ENCODE measurements at regions not wholly inside any gene's neighbourhood (a gene's known extent, or its start where the extent isn't known, plus 50 kb on each side); places are given as distances from the start of the nearest gene placed in this dataset.

GRCh38 chr5:23352446-23352845, 155.0 kb upstream of the PRDM9 start:
- Histone ChIP-seq H3K36me3 (no peaks in the 10 kb centered on the region), H3K4me3 (no peak overlapping the region), H3K27me3 (no peaks in the 10 kb centered on the region), H3K9me3 (no peaks in the 10 kb centered on the region), H3K27ac (no peak overlapping the region), H3K4me1 (no peaks in the 10 kb centered on the region)
- 35 to 42% methylated on average over 8 of the region's 8 CpGs for whole genome bisulfite sequencing, 2 donors
- no peak for TF ChIP-seq CTCF (IDR thresholded peaks at IDR 0.05)
- intact Hi-C loops (cut with DNase I): no loop called here
- no peak for DNase-seq
- ATAC-seq: peak in 1 of 4 donors; percentile 27
- FAIRE-seq: no peak

- intact Hi-C loops (cut with DNase I): no loop called here
- H3K4me1 ChIP-seq: no peaks in the 10 kb centered on the region
- 53 to 70% methylated on average over 2 of the region's 2 CpGs for WGBS, 2 donors
- no peak overlapping the region for H3K27ac ChIP-seq
- ATAC-seq (no peak), DNase-seq (no peak), FAIRE-seq (no peak)
- H3K9me3 ChIP-seq: no peaks in the 10 kb centered on the region
- H3K36me3 ChIP-seq: no peaks in the 10 kb centered on the region
- no peaks in the 10 kb centered on the region for H3K27me3 ChIP-seq
- TF ChIP-seq CTCF (IDR thresholded peaks at IDR 0.05): no peak
- H3K4me3 ChIP-seq: no peak overlapping the region
Observed at GRCh38 chr5:23343121-23343520, 164.3 kb upstream of the PRDM9 start.

GRCh38 chr5:23332650-23333251, 174.7 kb upstream of the PRDM9 start:
- H3K36me3 ChIP-seq: no peaks in the 10 kb centered on the region
- no peak overlapping the region for H3K27ac ChIP-seq
- H3K9me3 ChIP-seq: no peaks in the 10 kb centered on the region
- FAIRE-seq (no peak), DNase-seq (no peak), ATAC-seq (no peak)
- 7 to 9% methylated on average over 1 of the region's 1 CpG for WGBS, 2 donors
- TF ChIP-seq CTCF (IDR thresholded peaks at IDR 0.05): no peak
- no peaks in the 10 kb centered on the region for H3K4me1 ChIP-seq
- intact Hi-C loops (cut with DNase I): no loop called here
- H3K27me3 ChIP-seq: no peaks in the 10 kb centered on the region
- H3K4me3 ChIP-seq: no peak overlapping the region

GRCh38 chr5:23330726-23331125, 176.7 kb upstream of the PRDM9 start:
- WGBS, 2 donors: 37 to 42% methylated on average over 3 of the region's 3 CpGs
- Histone ChIP-seq H3K4me3 (no peak overlapping the region), H3K9me3 (no peaks in the 10 kb centered on the region), H3K27me3 (no peaks in the 10 kb centered on the region), H3K36me3 (no peaks in the 10 kb centered on the region), H3K27ac (no peak overlapping the region), H3K4me1 (no peaks in the 10 kb centered on the region)
- no peak for ATAC-seq
- intact Hi-C loops (cut with DNase I): no loop called here
- no peak for DNase-seq
- TF ChIP-seq CTCF (IDR thresholded peaks at IDR 0.05): no peak
- no peak for FAIRE-seq

- Histone ChIP-seq H3K9me3 (no peaks in the 10 kb centered on the region), H3K4me3 (no peak overlapping the region), H3K4me1 (no peaks in the 10 kb centered on the region), H3K27me3 (no peaks in the 10 kb centered on the region), H3K36me3 (no peaks in the 10 kb centered on the region), H3K27ac (no peak overlapping the region)
- DNase-seq: no peak
- ATAC-seq: no peak
- WGBS, 2 donors: 81 to 87% methylated on average over 3 of the region's 3 CpGs
- TF ChIP-seq CTCF (IDR thresholded peaks at IDR 0.05): no peak
- intact Hi-C loops (cut with DNase I): no loop called here
- FAIRE-seq: no peak
Observed at GRCh38 chr5:23319901-23320300, 187.5 kb upstream of the PRDM9 start.

Measured in pancreas (tissue), 10 donors.